Natural killer cell (primary cell): ENCODE measurements at regions not wholly inside any gene's neighbourhood (a gene's known extent, or its start where the extent isn't known, plus 50 kb on each side); places are given as distances from the start of the nearest gene placed in this dataset.

Experiments used
- ATAC-seq, 3 donors: fragments of 150-1000 bp in 2 of 3; fragments of 200-7000 bp in 1 of 3; cut with Tn5 transposase; 1 replicate in 1 of 3; 2 replicates in 2 of 3; pipeline ENCODE4 v1.10.0; 2021; ENCODE audit warnings: mild to moderate bottlenecking in 2 of 3, moderate library complexity in 2 of 3
- DNase-seq, 2 donors: peaks; one replicate each; pipeline versions ENCODE4 v3.0.0 to v3.0.0-alpha.2; 2013 to 2021; ENCODE audit warnings: mixed read lengths in 1 of 2
- H3K27ac ChIP-seq: one replicate; pipeline ENCODE4 v1.5.1; 2013; ENCODE audit warnings: mild to moderate bottlenecking, low read length
- H3K27me3 ChIP-seq: one replicate; pipeline ENCODE4 v1.6.1; 2013; ENCODE audit warnings: low read length; ENCODE audit not compliant: control insufficient read depth, insufficient read depth
- H3K36me3 ChIP-seq: one replicate; pipeline ENCODE4 v1.6.1; 2013; ENCODE audit warnings: low read length; ENCODE audit not compliant: control insufficient read depth, insufficient read depth
- H3K4me1 ChIP-seq: one replicate; pipeline ENCODE4 v1.6.1; 2013; ENCODE audit warnings: low read length; ENCODE audit not compliant: control insufficient read depth, insufficient read depth
- H3K4me3 ChIP-seq: one replicate; pipeline ENCODE4 v1.5.1; 2013; ENCODE audit warnings: low read length
- H3K9me3 ChIP-seq: one replicate; pipeline ENCODE4 v1.6.1; 2013; ENCODE audit warnings: low read length; ENCODE audit not compliant: control insufficient read depth, insufficient read depth
- H3K27ac Mint-ChIP-seq, 2 donors: one replicate each; pipeline ENCODE4 v1.8.0; 2022; ENCODE audit warnings: mild to moderate bottlenecking in 2 of 2, mixed read lengths in 2 of 2, moderate library complexity in 1 of 2
- H3K27me3 Mint-ChIP-seq, 2 donors: one replicate each; pipeline ENCODE4 v1.8.0; 2022; ENCODE audit warnings: low read depth in 2 of 2, mixed read lengths in 2 of 2
- H3K36me3 Mint-ChIP-seq: one replicate; pipeline ENCODE4 v1.8.0; 2022; ENCODE audit warnings: mixed read lengths
- H3K4me1 Mint-ChIP-seq, 2 donors: one replicate each; pipeline ENCODE4 v1.8.0; 2022; ENCODE audit warnings: mixed read lengths in 2 of 2
- H3K4me3 Mint-ChIP-seq: one replicate; pipeline ENCODE4 v1.8.0; 2022; ENCODE audit warnings: mild to moderate bottlenecking, moderate library complexity, mixed read lengths
- H3K9me3 Mint-ChIP-seq, 2 donors: one replicate each; pipeline ENCODE4 v1.8.0; 2022; ENCODE audit warnings: mixed read lengths in 2 of 2
- CTCF ChIP-seq: fragments of 200-600 bp; IDR thresholded peaks from one replicate; pipeline ENCODE4 v1.8.0; 2022; ENCODE audit warnings: antibody characterized with exemption
- WGBS: methylation state at CpG from one replicate; pipeline ENCODE4 v1.1.7; 2013; ENCODE audit warnings: missing lambda C conversion rate; ENCODE audit not compliant: insufficient coverage; 5-methylcytosine and 5-hydroxymethylcytosine counted together
- intact Hi-C: fragments of 100-400 bp; cut with micrococcal nuclease; formaldehyde crosslinking; loops from one replicate; pipeline ENCODE4 v1.14.2; 2022

GRCh38 chr21:38721055-38721454 is 84.7 kb upstream of the ETS2 start:
- H3K4me3 Mint-ChIP-seq = no peak overlapping the region
- H3K27me3 Mint-ChIP-seq = peaks cover 16 to 18% of the 10 kb centered on the region in 2 donors
- no peak for TF ChIP-seq CTCF
- H3K4me3 ChIP-seq = no peak overlapping the region
- no peaks in the 10 kb centered on the region for H3K4me1 ChIP-seq
- no peaks in the 10 kb centered on the region for H3K36me3 ChIP-seq
- DNase-seq (no peak), ATAC-seq (no peak)
- peaks cover 2% of the 10 kb centered on the region in 2 donors for H3K9me3 Mint-ChIP-seq
- H3K4me1 Mint-ChIP-seq = no peaks in the 10 kb centered on the region
- H3K27ac Mint-ChIP-seq = no peak overlapping the region
- peaks cover 5% of the 10 kb centered on the region for H3K9me3 ChIP-seq
- peaks cover 8% of the 10 kb centered on the region for H3K36me3 Mint-ChIP-seq
- intact Hi-C loops = no loop called here
- H3K27me3 ChIP-seq = no peaks in the 10 kb centered on the region
- H3K27ac ChIP-seq = no peak overlapping the region
- 72% methylated on average over 5 of the region's 6 CpGs for WGBS

- peaks cover 8% of the 10 kb centered on the region for H3K36me3 Mint-ChIP-seq
- intact Hi-C loops = no loop called here
- H3K4me3 Mint-ChIP-seq = no peak overlapping the region
- ATAC-seq (no peak), DNase-seq (no peak)
- H3K27ac Mint-ChIP-seq = no peak overlapping the region
- no peak overlapping the region for H3K4me3 ChIP-seq
- H3K4me1 ChIP-seq = no peaks in the 10 kb centered on the region
- H3K9me3 ChIP-seq = peaks cover 6% of the 10 kb centered on the region
- H3K9me3 Mint-ChIP-seq = peaks cover 2% of the 10 kb centered on the region in 2 donors
- no peaks in the 10 kb centered on the region for H3K36me3 ChIP-seq
- 82% methylated on average over 6 of the region's 6 CpGs for WGBS
- no peak for TF ChIP-seq CTCF
- peaks cover 18% of the 10 kb centered on the region in 2 donors for H3K27me3 Mint-ChIP-seq
- no peaks in the 10 kb centered on the region for H3K27me3 ChIP-seq
- no peaks in the 10 kb centered on the region for H3K4me1 Mint-ChIP-seq
- H3K27ac ChIP-seq = no peak overlapping the region
Measured at GRCh38 chr21:38721958-38722357, 83.8 kb upstream of the ETS2 start.

GRCh38 chr21:38725196-38726157 is 80.3 kb upstream of the ETS2 start:
- ATAC-seq = no peak
- intact Hi-C loops = no loop called here
- WGBS = 94% methylated on average over 3 of the region's 5 CpGs

More at GRCh38 chr21:38725196-38726157, 80.3 kb upstream of the ETS2 start:
- no peak for DNase-seq
- Histone ChIP-seq H3K36me3 (no peaks in the 10 kb centered on the region), H3K9me3 (peaks cover 6% of the 10 kb centered on the region), H3K27ac (no peak overlapping the region), H3K27me3 (no peaks in the 10 kb centered on the region), H3K4me3 (no peak overlapping the region), H3K4me1 (no peaks in the 10 kb centered on the region)
- Mint-ChIP-seq H3K27me3 (peaks cover 18 to 20% of the 10 kb centered on the region in 2 donors), H3K4me3 (no peak overlapping the region), H3K36me3 (peaks cover 8% of the 10 kb centered on the region), H3K4me1 (no peaks in the 10 kb centered on the region), H3K9me3 (peaks cover 2% of the 10 kb centered on the region in 2 donors), H3K27ac (no peak overlapping the region)
- TF ChIP-seq CTCF = no peak
